Stimulated activated memory B cell treated with anti-CD40 and anti-IgM and Interleukin-4, amounts not matched to agents 10 μg/mL and 1 μg/mL and 100 μg/mL, for 72 hours (primary cell): ENCODE measurements at regions not wholly inside any gene's neighbourhood (a gene's known extent, or its start where the extent isn't known, plus 50 kb on each side); places are given as distances from the start of the nearest gene placed in this dataset.

Experiments
- ATAC-seq: fragments of 150-1000 bp; cut with Tn5 transposase; 2 replicates; pipeline ENCODE4 v1.10.0; 2021
- H3K27ac Mint-ChIP-seq: one replicate; pipeline ENCODE4 v1.8.0; 2022; ENCODE audit warnings: mild to moderate bottlenecking, mixed read lengths
- H3K27me3 Mint-ChIP-seq: one replicate; pipeline ENCODE4 v1.8.0; 2022; ENCODE audit warnings: mixed read lengths
- H3K36me3 Mint-ChIP-seq: one replicate; pipeline ENCODE4 v1.8.0; 2022; ENCODE audit warnings: mixed read lengths
- H3K4me1 Mint-ChIP-seq: one replicate; pipeline ENCODE4 v1.8.0; 2022; ENCODE audit warnings: mixed read lengths
- H3K4me3 Mint-ChIP-seq: one replicate; pipeline ENCODE4 v1.8.0; 2022; ENCODE audit warnings: mild to moderate bottlenecking, moderate library complexity, mixed read lengths
- H3K9me3 Mint-ChIP-seq: one replicate; pipeline ENCODE4 v1.8.0; 2022; ENCODE audit warnings: mixed read lengths

DNA sequence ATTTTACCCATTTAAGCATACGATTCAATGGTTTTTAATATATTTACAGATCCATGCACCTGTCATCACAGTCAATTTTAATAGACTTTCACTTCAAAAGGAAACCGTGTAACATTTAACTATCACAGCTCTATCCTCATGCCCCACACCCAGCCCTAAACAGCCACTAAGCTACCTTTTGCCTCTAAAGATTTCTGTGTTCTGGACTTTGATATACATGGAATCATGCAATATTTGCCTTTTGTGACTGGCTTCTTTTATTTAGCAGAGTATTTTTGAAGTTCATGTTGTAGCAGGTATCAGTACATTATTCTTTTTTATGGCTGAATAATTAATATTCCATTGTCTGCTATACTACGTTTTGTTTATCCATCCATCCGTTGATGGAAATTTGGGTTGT, 50.3 kb upstream of the STX16 start:
- Mint-ChIP-seq H3K27ac (no peak overlapping the region), H3K27me3 (peaks cover 26% of the 10 kb centered on the region)

GRCh38 chr20:58599966-58600365, 51.1 kb upstream of the STX16 start:
- Mint-ChIP-seq H3K9me3 (peaks cover 2% of the 10 kb centered on the region), H3K4me3 (no peak overlapping the region), H3K27ac (no peak overlapping the region), H3K27me3 (peaks cover 21% of the 10 kb centered on the region), H3K36me3 (no peaks in the 10 kb centered on the region), H3K4me1 (no peaks in the 10 kb centered on the region)
- no peak for ATAC-seq

More for the DNA sequence above, 50.3 kb upstream of the STX16 start:
- Mint-ChIP-seq H3K4me3 (no peak overlapping the region), H3K4me1 (no peaks in the 10 kb centered on the region), H3K9me3 (peaks cover 2% of the 10 kb centered on the region), H3K36me3 (no peaks in the 10 kb centered on the region)
- ATAC-seq = no peak

DNA sequence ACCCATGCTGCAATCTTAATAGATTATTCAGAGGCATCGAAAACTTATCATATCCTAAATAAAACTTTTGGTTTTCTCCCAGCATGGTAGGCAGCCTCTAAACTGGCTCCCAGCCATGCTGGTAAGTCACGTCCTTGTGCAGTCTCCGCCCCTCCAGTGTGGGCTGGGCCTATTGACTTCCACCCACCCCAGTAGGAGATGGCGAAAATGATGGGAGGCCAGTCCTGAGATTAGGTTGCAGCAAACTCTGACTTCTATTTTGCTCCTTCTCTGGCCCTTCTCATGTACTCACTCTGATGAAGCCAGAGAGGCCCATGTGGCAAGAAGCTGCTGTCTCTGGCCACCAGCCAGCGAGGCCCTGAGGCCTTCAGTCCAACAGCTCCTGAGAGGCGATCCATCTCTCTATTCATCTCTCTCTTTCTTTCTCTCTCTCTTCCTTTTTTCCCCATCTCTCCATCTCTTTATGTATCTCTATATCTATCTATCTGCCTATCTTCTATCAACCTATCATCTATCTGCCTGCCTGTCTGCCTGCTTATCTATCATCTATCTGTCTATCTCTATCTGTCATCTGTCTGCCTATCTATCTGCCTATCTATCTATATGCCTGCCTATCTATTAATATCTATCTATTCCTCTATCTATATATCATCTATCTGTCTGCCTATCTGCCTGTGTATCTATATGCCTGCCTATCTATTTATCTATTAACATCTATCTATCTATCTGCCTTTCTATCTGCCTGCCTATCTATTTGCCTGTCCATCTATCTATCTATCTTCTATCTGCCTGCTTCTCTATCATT, 52.7 kb upstream of the STX16 start:
- H3K4me1 Mint-ChIP-seq = no peaks in the 10 kb centered on the region
- no peaks in the 10 kb centered on the region for H3K36me3 Mint-ChIP-seq
- ATAC-seq = no peak
- H3K27me3 Mint-ChIP-seq = peaks cover 10% of the 10 kb centered on the region
- no peak overlapping the region for H3K4me3 Mint-ChIP-seq
- H3K27ac Mint-ChIP-seq = no peak overlapping the region
- H3K9me3 Mint-ChIP-seq = peaks cover 2% of the 10 kb centered on the region

DNA sequence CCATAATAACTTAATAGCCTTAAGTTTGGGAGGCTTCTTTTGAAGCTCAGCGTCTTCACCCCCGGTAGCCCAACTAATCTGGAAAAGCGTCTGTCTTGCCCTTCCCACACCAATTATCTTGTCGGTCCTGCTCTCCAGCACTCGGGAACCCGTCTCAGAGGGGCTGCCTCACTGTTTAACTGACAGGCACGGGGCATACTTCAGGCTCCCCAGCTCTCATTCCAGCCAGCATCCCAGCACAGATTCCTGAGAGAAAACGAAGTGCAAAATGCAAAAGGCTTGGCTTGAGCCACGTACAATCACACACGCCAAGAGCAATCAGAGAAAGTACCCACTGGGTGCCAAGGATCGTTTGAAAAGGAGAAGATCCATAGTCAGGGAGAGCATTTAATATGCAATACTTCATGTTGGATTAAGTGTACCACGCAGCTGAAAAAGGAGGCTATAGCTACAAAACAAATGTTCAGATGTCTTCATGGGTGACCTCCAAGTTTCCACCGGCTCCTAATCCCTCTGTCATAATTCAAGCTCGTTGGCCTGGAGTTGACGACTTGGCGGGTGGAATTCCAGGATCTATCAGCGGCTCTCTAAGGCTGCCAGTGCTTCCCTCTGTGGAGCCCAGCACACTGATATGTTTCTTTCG, 53.7 kb upstream of the STX16 start:
- Mint-ChIP-seq H3K27ac (no peak overlapping the region), H3K4me3 (no peak overlapping the region), H3K9me3 (peaks cover 2% of the 10 kb centered on the region), H3K36me3 (no peaks in the 10 kb centered on the region), H3K4me1 (no peaks in the 10 kb centered on the region), H3K27me3 (peaks cover 10% of the 10 kb centered on the region)
- ATAC-seq = no peak

- Mint-ChIP-seq H3K27ac (no peak overlapping the region), H3K9me3 (peaks cover 2% of the 10 kb centered on the region), H3K4me3 (no peak overlapping the region), H3K36me3 (no peaks in the 10 kb centered on the region), H3K4me1 (no peaks in the 10 kb centered on the region), H3K27me3 (peaks cover 12% of the 10 kb centered on the region)
- ATAC-seq = no peak
Observed at GRCh38 chr20:58596750-58597248, 54.3 kb upstream of the STX16 start.

DNA sequence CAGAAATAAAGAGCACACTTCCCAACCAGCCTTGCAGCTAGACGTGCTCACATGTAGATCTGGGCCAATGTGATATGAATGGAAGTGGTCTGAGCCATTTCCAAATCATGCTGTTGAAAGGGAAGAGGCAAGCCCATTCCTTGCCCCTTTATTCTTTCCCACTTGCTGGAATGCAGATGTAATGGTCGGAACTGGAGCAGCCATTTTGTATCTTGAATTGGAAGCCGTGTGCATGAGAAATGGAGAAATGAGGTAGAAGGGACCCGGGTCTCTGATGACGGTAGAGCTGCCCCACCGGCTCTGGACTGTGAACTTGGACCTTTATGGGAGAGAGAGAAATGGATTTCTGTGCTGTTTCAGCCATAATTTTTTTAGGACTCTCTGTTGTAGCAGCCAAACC, 54.8 kb upstream of the STX16 start:
- Mint-ChIP-seq H3K4me1 (no peaks in the 10 kb centered on the region), H3K27me3 (peaks cover 17% of the 10 kb centered on the region), H3K36me3 (no peaks in the 10 kb centered on the region), H3K27ac (no peak overlapping the region), H3K4me3 (no peak overlapping the region), H3K9me3 (peaks cover 2% of the 10 kb centered on the region)
- ATAC-seq = no peak

GRCh38 chr20:58595167-58595566, 55.9 kb upstream of the STX16 start:
- Mint-ChIP-seq H3K27ac (no peak overlapping the region), H3K4me1 (no peaks in the 10 kb centered on the region), H3K9me3 (peaks cover 2% of the 10 kb centered on the region), H3K27me3 (peaks cover 23% of the 10 kb centered on the region), H3K4me3 (no peak overlapping the region), H3K36me3 (no peaks in the 10 kb centered on the region)
- ATAC-seq = no peak

DNA sequence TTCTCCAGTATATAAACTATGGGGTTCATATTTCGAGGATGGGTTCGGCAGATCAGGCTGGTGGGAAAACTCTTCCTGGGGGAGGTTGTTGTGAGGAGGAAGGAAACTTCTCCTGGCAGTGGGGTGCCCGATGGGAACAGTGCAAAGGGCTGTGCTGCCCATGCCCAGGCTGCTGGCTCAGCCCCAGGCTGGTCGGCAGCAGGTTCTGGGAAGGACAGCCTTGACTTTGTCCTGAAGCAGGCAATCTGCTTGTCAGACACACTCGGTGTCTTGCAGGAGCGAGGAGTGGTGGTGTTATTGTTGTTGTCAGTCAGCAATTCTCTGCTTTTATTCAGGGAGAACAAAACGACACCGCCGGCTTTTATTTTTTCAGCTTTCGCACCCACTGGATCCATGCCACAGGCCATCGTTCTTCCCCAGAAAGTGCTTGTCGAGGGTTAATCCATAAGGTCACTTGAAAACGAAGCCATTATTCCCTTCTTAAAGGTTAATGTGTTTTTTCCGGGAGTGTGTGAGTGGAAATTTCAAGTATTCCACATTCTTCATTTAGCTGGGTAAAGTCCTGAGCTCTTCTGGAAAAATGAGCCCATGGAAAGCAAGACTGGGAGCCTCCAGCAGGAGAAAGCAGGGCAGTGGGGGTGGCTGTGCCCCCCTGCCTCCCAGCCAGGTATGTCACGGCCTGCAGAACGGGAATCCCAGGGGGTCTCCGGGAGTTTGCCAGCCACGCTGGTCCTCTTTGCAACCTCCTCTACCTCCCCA, 57.0 kb upstream of the STX16 start:
- ATAC-seq = no peak
- no peaks in the 10 kb centered on the region for H3K36me3 Mint-ChIP-seq
- H3K9me3 Mint-ChIP-seq = peaks cover 2% of the 10 kb centered on the region
- H3K27me3 Mint-ChIP-seq = peaks cover 34% of the 10 kb centered on the region
- H3K4me1 Mint-ChIP-seq = no peaks in the 10 kb centered on the region
- H3K27ac Mint-ChIP-seq = no peak overlapping the region
- H3K4me3 Mint-ChIP-seq = no peak overlapping the region

DNA sequence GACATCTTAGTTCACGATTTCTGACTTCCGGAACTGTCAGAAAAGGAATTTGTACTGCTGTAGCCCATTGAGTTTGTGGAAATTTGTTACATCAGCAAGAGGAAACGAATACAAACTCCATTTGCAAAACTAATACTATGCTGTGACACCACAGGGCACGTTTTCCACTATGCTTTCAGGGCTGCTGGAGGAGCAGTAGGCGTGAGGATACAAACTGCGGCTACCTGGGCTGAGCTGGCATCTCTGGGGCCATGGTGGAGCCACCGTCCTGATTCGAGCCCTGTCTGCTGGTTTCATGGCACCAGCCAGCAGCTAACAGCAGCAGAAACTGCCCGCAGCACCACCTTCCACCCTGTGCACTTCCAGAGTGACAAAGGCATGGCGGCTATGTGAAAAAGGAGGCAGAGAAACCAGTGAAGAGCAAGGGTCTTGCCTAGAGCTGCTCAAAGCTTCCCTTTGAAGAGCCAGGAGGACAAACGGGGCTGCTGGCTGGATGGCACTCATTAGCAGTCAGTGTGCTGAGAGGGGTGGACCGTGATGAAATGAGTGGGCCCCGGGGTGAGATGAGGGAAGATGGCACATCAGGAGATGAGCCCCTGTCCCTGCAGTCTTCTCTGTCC, 58.9 kb upstream of the STX16 start:
- Mint-ChIP-seq H3K27me3 (peaks cover 42% of the 10 kb centered on the region), H3K27ac (no peak overlapping the region), H3K9me3 (peaks cover 2% of the 10 kb centered on the region), H3K36me3 (no peaks in the 10 kb centered on the region), H3K4me1 (no peaks in the 10 kb centered on the region), H3K4me3 (no peak overlapping the region)
- no peak for ATAC-seq

DNA sequence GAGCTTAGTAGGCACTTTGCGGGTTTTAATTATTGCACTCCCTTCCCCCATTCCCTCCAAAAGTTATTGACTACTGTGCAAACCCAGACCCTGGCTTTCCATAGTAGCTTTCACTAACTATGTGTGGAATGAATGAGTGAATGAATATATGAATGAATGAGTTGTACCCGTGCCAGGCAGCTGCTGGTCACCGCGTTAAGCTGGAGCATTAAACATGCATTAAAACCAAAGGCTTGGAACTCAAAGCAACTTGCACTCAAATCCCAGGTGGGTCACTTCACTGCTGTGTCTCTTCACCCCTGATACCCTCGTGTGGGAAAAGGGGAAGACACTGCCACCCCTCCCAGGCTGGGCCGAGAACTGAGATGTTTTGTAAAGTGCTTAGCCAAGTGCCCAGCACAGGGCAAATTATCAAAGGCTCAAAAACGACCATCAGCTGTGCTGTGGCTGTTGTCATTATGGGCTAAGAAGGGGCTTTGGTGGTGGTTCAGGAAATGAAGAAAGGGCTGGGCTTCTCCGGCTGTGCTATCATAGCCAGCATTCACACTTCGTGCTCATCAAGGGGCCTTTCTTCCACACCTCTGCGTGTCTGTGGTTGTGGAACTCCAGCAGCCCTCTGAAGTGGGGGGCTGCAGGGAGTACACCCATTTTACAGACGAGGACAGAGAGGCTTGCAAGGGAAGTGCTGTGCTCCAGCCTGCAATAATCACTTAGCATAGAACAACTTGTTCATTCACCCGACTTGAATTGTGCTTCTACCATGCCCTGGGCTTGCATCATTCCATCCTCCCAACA, 60.2 kb upstream of the STX16 start:
- Mint-ChIP-seq H3K4me3 (no peak overlapping the region), H3K27ac (no peak overlapping the region), H3K36me3 (no peaks in the 10 kb centered on the region), H3K4me1 (no peaks in the 10 kb centered on the region), H3K9me3 (no peaks in the 10 kb centered on the region), H3K27me3 (peaks cover 55% of the 10 kb centered on the region)
- no peak for ATAC-seq

GRCh38 chr20:58587467-58587866, 63.6 kb upstream of the STX16 start:
- Mint-ChIP-seq H3K27ac (no peak overlapping the region), H3K9me3 (peaks cover 8% of the 10 kb centered on the region), H3K4me3 (no peak overlapping the region), H3K27me3 (peaks cover 67% of the 10 kb centered on the region), H3K4me1 (no peaks in the 10 kb centered on the region), H3K36me3 (no peaks in the 10 kb centered on the region)
- no peak for ATAC-seq

DNA sequence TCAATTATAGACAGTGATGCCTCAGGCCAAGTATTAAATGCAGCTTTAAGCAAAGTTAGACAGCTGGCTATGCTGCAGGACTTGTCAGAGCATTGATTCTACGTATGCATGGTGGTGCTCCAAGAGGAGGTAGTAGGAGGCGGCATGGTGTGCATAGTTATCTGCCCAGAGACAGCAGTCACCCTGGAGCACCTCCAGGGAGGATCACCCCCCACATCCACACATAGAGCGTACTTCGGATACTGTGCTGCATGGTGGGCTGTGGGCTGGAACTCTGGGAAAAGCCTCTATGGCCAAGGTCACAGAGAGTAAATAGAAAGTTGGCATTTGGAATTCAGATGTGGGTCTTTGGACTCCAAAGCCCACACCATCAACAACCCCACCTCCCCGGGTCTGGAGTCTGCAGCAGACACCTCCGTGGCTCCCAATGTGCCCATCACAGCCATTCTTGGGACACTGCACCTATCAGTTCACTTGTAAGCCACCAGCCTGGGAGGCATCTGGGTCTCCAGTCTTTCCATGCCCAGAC, 64.5 kb upstream of the STX16 start:
- ATAC-seq = no peak
- peaks cover 64% of the 10 kb centered on the region for H3K27me3 Mint-ChIP-seq
- no peaks in the 10 kb centered on the region for H3K4me1 Mint-ChIP-seq

GRCh38 chr20:58585753-58586540, 65.1 kb upstream of the STX16 start:
- peaks cover 14% of the 10 kb centered on the region for H3K9me3 Mint-ChIP-seq
- H3K36me3 Mint-ChIP-seq = no peaks in the 10 kb centered on the region
- ATAC-seq = no peak
- no peak overlapping the region for H3K4me3 Mint-ChIP-seq
- peaks cover 58% of the 10 kb centered on the region for H3K27me3 Mint-ChIP-seq
- no peak overlapping the region for H3K27ac Mint-ChIP-seq
- no peaks in the 10 kb centered on the region for H3K4me1 Mint-ChIP-seq

More for the DNA sequence above, 64.5 kb upstream of the STX16 start:
- no peak overlapping the region for H3K27ac Mint-ChIP-seq
- H3K36me3 Mint-ChIP-seq = no peaks in the 10 kb centered on the region
- no peak overlapping the region for H3K4me3 Mint-ChIP-seq
- peaks cover 13% of the 10 kb centered on the region for H3K9me3 Mint-ChIP-seq
